Fibroblast of mammary gland (primary cell): ENCODE measurements at regions not wholly inside any gene's neighbourhood (a gene's known extent, or its start where the extent isn't known, plus 50 kb on each side); places are given as distances from the start of the nearest gene placed in this dataset.

Experiments
- DNase-seq: peaks from one replicate; pipeline ENCODE4 v3.0.0-alpha.2; 2010; ENCODE audit warnings: low read depth
- H3K4me3 ChIP-seq: 2 replicates; pipeline ENCODE4 v1.5.1; 2011; ENCODE audit warnings: low read depth, mild to moderate bottlenecking, low read length, moderate library complexity; ENCODE audit not compliant: control insufficient read depth
- CTCF ChIP-seq: conservative IDR thresholded peaks from 2 replicates; pipeline ENCODE4 v1.5.1; 2011; ENCODE audit warnings: low read depth, low read length, inconsistent platforms; ENCODE audit not compliant: control insufficient read depth, insufficient read depth

- H3K4me3 ChIP-seq = no peak overlapping the region
- DNase-seq = no peak
- no peak for TF ChIP-seq CTCF
Measured at GRCh38 chr2:129796801-129797488, 182.5 kb upstream of the RAB6C start.

- TF ChIP-seq CTCF = no peak
- DNase-seq = no peak
- H3K4me3 ChIP-seq = no peak overlapping the region
Measured at GRCh38 chr2:129797489-129798300, 181.8 kb upstream of the RAB6C start.

- no peak for DNase-seq
- H3K4me3 ChIP-seq = no peak overlapping the region
- no peak for TF ChIP-seq CTCF
Measured at GRCh38 chr2:129798301-129798581, 181.2 kb upstream of the RAB6C start.

- no peak overlapping the region for H3K4me3 ChIP-seq
- DNase-seq = no peak
- TF ChIP-seq CTCF = no peak
Measured at GRCh38 chr2:129798626-129799025, 180.8 kb upstream of the RAB6C start.

- no peak overlapping the region for H3K4me3 ChIP-seq
- DNase-seq = no peak
- TF ChIP-seq CTCF = no peak
Measured at GRCh38 chr2:129799036-129799958, 180.2 kb upstream of the RAB6C start.

GRCh38 chr2:129800285-129800684 lies 179.2 kb upstream of the RAB6C start:
- TF ChIP-seq CTCF = no peak
- no peak overlapping the region for H3K4me3 ChIP-seq
- no peak for DNase-seq
